Ovary (tissue), 3 donors: ENCODE measurements at regions not wholly inside any gene's neighbourhood (a gene's known extent, or its start where the extent isn't known, plus 50 kb on each side); places are given as distances from the start of the nearest gene placed in this dataset.

Experiments
- EP300 ChIP-seq: sonication (generic); formaldehyde crosslinking; IDR thresholded peaks from one replicate; pipeline ENCODE4 v1.6.1; 2017; ENCODE audit warnings: antibody characterized with exemption
- POLR2A ChIP-seq: fragments of 450-650 bp; IDR thresholded peaks from one replicate; pipeline ENCODE4 v1.6.1; 2017; ENCODE audit warnings: antibody characterized with exemption, mild to moderate bottlenecking, moderate library complexity
- TF ChIP-seq, protein P1 (sequence below), 3 donors: fragments of 450-650 bp in 2 of 3; fragments of 200-600 bp in 1 of 3; IDR thresholded peaks; one replicate each; pipeline versions ENCODE4 v1.5.1 to v1.8.0; 2016 to 2022; ENCODE audit warnings: antibody characterized with exemption in 3 of 3, mild to moderate bottlenecking in 1 of 3
- donor health status: DM: no; HTN: no; CAD: no.

DNA sequence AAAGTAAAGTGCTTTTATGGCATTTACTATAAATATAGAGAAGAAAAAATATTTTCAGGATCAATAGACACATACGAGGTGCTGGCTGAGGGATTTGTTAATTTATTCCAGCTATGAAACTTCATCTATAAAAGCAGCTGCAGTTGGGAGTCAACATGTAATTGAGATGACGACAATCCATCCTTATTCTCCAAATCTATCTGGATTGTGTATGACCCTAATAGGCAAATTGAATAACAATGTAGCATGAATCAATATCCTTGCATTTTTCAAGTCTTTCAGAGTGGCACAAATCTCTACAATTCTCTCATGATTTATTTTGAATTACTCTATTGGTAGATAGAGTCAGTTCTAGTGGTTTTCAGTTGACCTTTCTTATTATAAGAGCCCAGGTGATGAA lies 1296.5 kb upstream of the SPRY2 start:
- TF ChIP-seq POLR2A, result no peak
- TF ChIP-seq, protein P1, sequence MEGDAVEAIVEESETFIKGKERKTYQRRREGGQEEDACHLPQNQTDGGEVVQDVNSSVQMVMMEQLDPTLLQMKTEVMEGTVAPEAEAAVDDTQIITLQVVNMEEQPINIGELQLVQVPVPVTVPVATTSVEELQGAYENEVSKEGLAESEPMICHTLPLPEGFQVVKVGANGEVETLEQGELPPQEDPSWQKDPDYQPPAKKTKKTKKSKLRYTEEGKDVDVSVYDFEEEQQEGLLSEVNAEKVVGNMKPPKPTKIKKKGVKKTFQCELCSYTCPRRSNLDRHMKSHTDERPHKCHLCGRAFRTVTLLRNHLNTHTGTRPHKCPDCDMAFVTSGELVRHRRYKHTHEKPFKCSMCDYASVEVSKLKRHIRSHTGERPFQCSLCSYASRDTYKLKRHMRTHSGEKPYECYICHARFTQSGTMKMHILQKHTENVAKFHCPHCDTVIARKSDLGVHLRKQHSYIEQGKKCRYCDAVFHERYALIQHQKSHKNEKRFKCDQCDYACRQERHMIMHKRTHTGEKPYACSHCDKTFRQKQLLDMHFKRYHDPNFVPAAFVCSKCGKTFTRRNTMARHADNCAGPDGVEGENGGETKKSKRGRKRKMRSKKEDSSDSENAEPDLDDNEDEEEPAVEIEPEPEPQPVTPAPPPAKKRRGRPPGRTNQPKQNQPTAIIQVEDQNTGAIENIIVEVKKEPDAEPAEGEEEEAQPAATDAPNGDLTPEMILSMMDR (IDR thresholded peaks at IDR 0.05), result no peak
- TF ChIP-seq EP300, result no peak
